Activated T-cell treated with anti-CD3 and anti-CD28 coated beads, Interleukin-2, amount 50 U/mL, for 4 hours (primary cell): ENCODE measurements at regions not wholly inside any gene's neighbourhood (a gene's known extent, or its start where the extent isn't known, plus 50 kb on each side); places are given as distances from the start of the nearest gene placed in this dataset.
"Not testable (repeated sequence)": the region's sequence is repeated elsewhere in the genome, so short reads cannot be mapped to it uniquely, and the experiment has no call there.

ENCODE experiments used
- ATAC-seq, 2 donors: fragments of 200-7000 bp; cut with Tn5 transposase; one replicate each; pipeline ENCODE4 v1.10.0; 2021
- DNase-seq: peaks from one replicate; pipeline ENCODE4 v3.0.0-alpha.2; 2020
- H3K27me3 Mint-ChIP-seq: one replicate; pipeline ENCODE4 v1.8.0; 2021; ENCODE audit warnings: low read depth, mixed read lengths
- H3K36me3 Mint-ChIP-seq: one replicate; pipeline ENCODE4 v1.8.0; 2022; ENCODE audit warnings: mixed read lengths; ENCODE audit not compliant: insufficient read depth
- H3K4me1 Mint-ChIP-seq: one replicate; pipeline ENCODE4 v1.8.0; 2021; ENCODE audit warnings: low read depth, mixed read lengths
- H3K4me3 Mint-ChIP-seq: one replicate; pipeline ENCODE4 v1.8.0; 2021; ENCODE audit warnings: mild to moderate bottlenecking, moderate library complexity, mixed read lengths
- H3K9me3 Mint-ChIP-seq: one replicate; pipeline ENCODE4 v1.8.0; 2021; ENCODE audit warnings: mixed read lengths

GRCh38 chr1:213531369-213532310 is 456.1 kb upstream of the PROX1 start:
- Mint-ChIP-seq H3K4me1 (no peaks in the 10 kb centered on the region), H3K9me3 (peaks cover 5% of the 10 kb centered on the region), H3K27me3 (no peaks in the 10 kb centered on the region), H3K36me3 (no peaks in the 10 kb centered on the region), H3K4me3 (no peak overlapping the region)
- ATAC-seq (no peak), DNase-seq (no peak)

- H3K36me3 Mint-ChIP-seq, result no peaks in the 10 kb centered on the region
- H3K4me3 Mint-ChIP-seq, result no peak overlapping the region
- no peaks in the 10 kb centered on the region for H3K4me1 Mint-ChIP-seq
- H3K27me3 Mint-ChIP-seq, result no peaks in the 10 kb centered on the region
- DNase-seq (no peak), ATAC-seq (no peak)
- H3K9me3 Mint-ChIP-seq, result peaks cover 5% of the 10 kb centered on the region
Observed at GRCh38 chr1:213533125-213533524, 454.6 kb upstream of the PROX1 start.

- Mint-ChIP-seq H3K4me3 (no peak overlapping the region), H3K27me3 (no peaks in the 10 kb centered on the region), H3K4me1 (no peaks in the 10 kb centered on the region), H3K9me3 (peaks cover 5% of the 10 kb centered on the region), H3K36me3 (no peaks in the 10 kb centered on the region)
- ATAC-seq (no peak), DNase-seq (no peak)
Observed at GRCh38 chr1:213535679-213536078, 452.1 kb upstream of the PROX1 start.

GRCh38 chr1:213538251-213538650 is 449.5 kb upstream of the PROX1 start:
- DNase-seq (no peak), ATAC-seq (no peak)
- peaks cover 5% of the 10 kb centered on the region for H3K9me3 Mint-ChIP-seq
- no peaks in the 10 kb centered on the region for H3K4me1 Mint-ChIP-seq
- no peaks in the 10 kb centered on the region for H3K36me3 Mint-ChIP-seq
- H3K4me3 Mint-ChIP-seq, result no peak overlapping the region
- H3K27me3 Mint-ChIP-seq, result no peaks in the 10 kb centered on the region

GRCh38 chr1:213539464-213539863 is 448.3 kb upstream of the PROX1 start:
- no peaks in the 10 kb centered on the region for H3K4me1 Mint-ChIP-seq
- no peaks in the 10 kb centered on the region for H3K27me3 Mint-ChIP-seq
- no peak overlapping the region for H3K4me3 Mint-ChIP-seq
- peaks cover 5% of the 10 kb centered on the region for H3K9me3 Mint-ChIP-seq
- no peak for DNase-seq
- no peaks in the 10 kb centered on the region for H3K36me3 Mint-ChIP-seq
- ATAC-seq, result no peak

- H3K36me3 Mint-ChIP-seq, result no peaks in the 10 kb centered on the region
- H3K4me1 Mint-ChIP-seq, result no peaks in the 10 kb centered on the region
- no peak overlapping the region for H3K4me3 Mint-ChIP-seq
- ATAC-seq (no peak), DNase-seq (no peak)
- no peaks in the 10 kb centered on the region for H3K27me3 Mint-ChIP-seq
- no peaks in the 10 kb centered on the region for H3K9me3 Mint-ChIP-seq
Observed at GRCh38 chr1:213541641-213542040, 446.1 kb upstream of the PROX1 start.

- not testable (repeated sequence) for H3K36me3 Mint-ChIP-seq, DNase-seq, H3K9me3 Mint-ChIP-seq, ATAC-seq, H3K27me3 Mint-ChIP-seq, H3K4me1 Mint-ChIP-seq, H3K4me3 Mint-ChIP-seq
Observed at GRCh38 chr1:213545181-213545580, 442.6 kb upstream of the PROX1 start.

- Mint-ChIP-seq H3K9me3 (no peaks in the 10 kb centered on the region), H3K36me3 (no peaks in the 10 kb centered on the region), H3K27me3 (peaks cover 1% of the 10 kb centered on the region), H3K4me1 (no peaks in the 10 kb centered on the region), H3K4me3 (no peak overlapping the region)
- DNase-seq, result no peak
- ATAC-seq, result no peak
Observed at GRCh38 chr1:213549982-213550381, 437.8 kb upstream of the PROX1 start.

- Mint-ChIP-seq H3K9me3 (no peaks in the 10 kb centered on the region), H3K36me3 (no peaks in the 10 kb centered on the region), H3K27me3 (peaks cover 1% of the 10 kb centered on the region), H3K4me3 (no peak overlapping the region), H3K4me1 (no peaks in the 10 kb centered on the region)
- ATAC-seq, result no peak
- no peak for DNase-seq
Observed at GRCh38 chr1:213550804-213551203, 437.0 kb upstream of the PROX1 start.

- H3K4me1 Mint-ChIP-seq, result no peaks in the 10 kb centered on the region
- no peaks in the 10 kb centered on the region for H3K9me3 Mint-ChIP-seq
- H3K27me3 Mint-ChIP-seq, result peaks cover 1% of the 10 kb centered on the region
- no peak overlapping the region for H3K4me3 Mint-ChIP-seq
- ATAC-seq (no peak), DNase-seq (no peak)
- no peaks in the 10 kb centered on the region for H3K36me3 Mint-ChIP-seq
Observed at GRCh38 chr1:213552045-213552444, 435.7 kb upstream of the PROX1 start.

- DNase-seq, result no peak
- ATAC-seq, result no peak
- no peaks in the 10 kb centered on the region for H3K27me3 Mint-ChIP-seq
- H3K4me1 Mint-ChIP-seq, result no peaks in the 10 kb centered on the region
- H3K9me3 Mint-ChIP-seq, result peaks cover 14% of the 10 kb centered on the region
- no peaks in the 10 kb centered on the region for H3K36me3 Mint-ChIP-seq
- H3K4me3 Mint-ChIP-seq, result no peak overlapping the region
Observed at GRCh38 chr1:213560226-213560625, 427.5 kb upstream of the PROX1 start.

- DNase-seq (no peak), ATAC-seq (no peak)
- no peaks in the 10 kb centered on the region for H3K4me1 Mint-ChIP-seq
- no peaks in the 10 kb centered on the region for H3K27me3 Mint-ChIP-seq
- peaks cover 2% of the 10 kb centered on the region for H3K36me3 Mint-ChIP-seq
- peaks cover 21% of the 10 kb centered on the region for H3K9me3 Mint-ChIP-seq
- no peak overlapping the region for H3K4me3 Mint-ChIP-seq
Observed at GRCh38 chr1:213561870-213562269, 425.9 kb upstream of the PROX1 start.

GRCh38 chr1:213564215-213564659 is 423.5 kb upstream of the PROX1 start:
- Mint-ChIP-seq H3K4me1 (no peaks in the 10 kb centered on the region), H3K36me3 (peaks cover 2% of the 10 kb centered on the region)
- no peak for ATAC-seq

GRCh38 chr1:213568929-213569815 is 418.6 kb upstream of the PROX1 start:
- ATAC-seq (no peak), DNase-seq (no peak)
- Mint-ChIP-seq H3K4me3 (no peak overlapping the region), H3K36me3 (peaks cover 2% of the 10 kb centered on the region), H3K4me1 (no peaks in the 10 kb centered on the region), H3K9me3 (peaks cover 16% of the 10 kb centered on the region), H3K27me3 (no peaks in the 10 kb centered on the region)

More at GRCh38 chr1:213564215-213564659, 423.5 kb upstream of the PROX1 start:
- DNase-seq, result no peak
- no peaks in the 10 kb centered on the region for H3K27me3 Mint-ChIP-seq
- no peak overlapping the region for H3K4me3 Mint-ChIP-seq
- H3K9me3 Mint-ChIP-seq, result peaks cover 22% of the 10 kb centered on the region
